Hepatocyte (in vitro differentiated cells): ENCODE measurements at regions not wholly inside any gene's neighbourhood (a gene's known extent, or its start where the extent isn't known, plus 50 kb on each side); places are given as distances from the start of the nearest gene placed in this dataset.

Experiments used
- DNase-seq: peaks from one replicate; pipeline ENCODE4 v3.0.0-alpha.2; 2016; ENCODE audit warnings: low spot score
- H2AFZ ChIP-seq: fragments of 200-600 bp; sonication (generic); 2 replicates; pipeline ENCODE4 v1.6.0; 2016; ENCODE audit warnings: antibody characterized with exemption, mild to moderate bottlenecking
- H3K27ac ChIP-seq: fragments of 200-600 bp; sonication (generic); 2 replicates; pipeline ENCODE4 v1.5.1; 2016; ENCODE audit warnings: mild to moderate bottlenecking
- H3K27me3 ChIP-seq: fragments of 200-600 bp; sonication (generic); 2 replicates; pipeline ENCODE4 v1.6.1; 2016
- H3K36me3 ChIP-seq: fragments of 200-600 bp; sonication (generic); replicated peaks from 2 replicates; pipeline ENCODE4 v1.5.1; 2016; ENCODE audit warnings: low read depth; ENCODE audit not compliant: insufficient read depth
- H3K4me1 ChIP-seq: fragments of 200-600 bp; sonication (generic); 2 replicates; pipeline ENCODE4 v1.5.1; 2016; ENCODE audit warnings: mild to moderate bottlenecking, moderate library complexity; ENCODE audit not compliant: insufficient read depth
- H3K4me2 ChIP-seq: fragments of 200-600 bp; sonication (generic); 2 replicates; pipeline ENCODE4 v1.6.0; 2016
- H3K4me3 ChIP-seq: fragments of 200-600 bp; sonication (generic); 2 replicates; pipeline ENCODE4 v1.5.1; 2016; ENCODE audit warnings: mild to moderate bottlenecking
- H3K79me2 ChIP-seq: fragments of 200-600 bp; sonication (generic); 2 replicates; pipeline ENCODE4 v1.6.0; 2017; ENCODE audit warnings: mild to moderate bottlenecking
- H3K9me2 ChIP-seq: fragments of 200-600 bp; sonication (generic); replicated peaks from 2 replicates; pipeline ENCODE4 v1.6.0; 2017; ENCODE audit warnings: mild to moderate bottlenecking; ENCODE audit not compliant: insufficient read depth
- H3K9me3 ChIP-seq: fragments of 200-600 bp; sonication (generic); 2 replicates; pipeline ENCODE4 v1.5.1; 2016; ENCODE audit warnings: low read depth, mild to moderate bottlenecking
- H4K20me1 ChIP-seq: fragments of 200-600 bp; sonication (generic); 2 replicates; pipeline ENCODE4 v1.6.0; 2016; ENCODE audit warnings: mild to moderate bottlenecking; ENCODE audit not compliant: insufficient read depth, poor library complexity, severe bottlenecking
- EZH2 ChIP-seq: fragments of 200-600 bp; sonication (generic); IDR thresholded peaks from 2 replicates; pipeline ENCODE4 v1.6.1; 2016; ENCODE audit warnings: antibody characterized with exemption, mild to moderate bottlenecking, borderline replicate concordance
- EZH2phosphoT487 ChIP-seq: fragments of 200-600 bp; sonication (generic); IDR thresholded peaks from one replicate; pipeline ENCODE4 v1.6.1; 2018; ENCODE audit warnings: antibody characterized with exemption, mild to moderate bottlenecking, low read depth, moderate library complexity; ENCODE audit not compliant: unreplicated experiment, severe bottlenecking
- WGBS: methylation state at CpG from one replicate; pipeline ENCODE4 v1.1.6; 2016; ENCODE audit warnings: low lambda C conversion rate; ENCODE audit errors: missing lambda C conversion rate; 5-methylcytosine and 5-hydroxymethylcytosine counted together
- TF ChIP-seq, protein P1 (sequence below): fragments of 200-600 bp; sonication (generic); IDR thresholded peaks from 2 replicates; pipeline ENCODE4 v1.5.1; 2016; ENCODE audit warnings: antibody characterized with exemption, mild to moderate bottlenecking; ENCODE audit not compliant: poor library complexity

DNA sequence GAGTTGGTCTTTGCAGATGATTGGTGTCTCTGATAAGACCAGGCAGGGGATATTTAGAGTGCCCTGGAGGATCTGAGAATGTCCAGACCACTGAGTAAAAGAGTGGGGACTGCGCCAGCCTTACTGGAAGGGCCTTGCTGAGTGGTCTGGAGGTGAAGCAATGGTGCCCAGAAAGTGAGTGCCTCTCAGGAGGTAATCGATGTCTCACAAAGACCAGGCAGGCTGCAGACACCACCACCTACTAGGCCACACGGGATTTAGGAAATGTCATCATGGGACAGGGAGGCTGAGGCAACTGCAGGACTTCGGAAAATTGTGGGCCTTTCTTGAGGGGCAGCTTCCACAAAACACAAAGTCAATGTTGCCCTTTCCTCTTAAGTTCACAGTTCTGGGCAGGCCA is 57.2 kb upstream of the STEAP1B start:
- Histone ChIP-seq H3K9me3 (no peaks in the 10 kb centered on the region), H3K4me3 (no peak overlapping the region), H3K4me1 (peaks cover 13% of the 10 kb centered on the region), H3K27me3 (no peaks in the 10 kb centered on the region), H3K79me2 (no peaks in the 10 kb centered on the region), H3K9me2 (no peaks in the 10 kb centered on the region), H3K4me2 (no peak overlapping the region), H4K20me1 (no peaks in the 10 kb centered on the region), H3K36me3 (no peaks in the 10 kb centered on the region), H3K27ac (no peak overlapping the region), H2AFZ (no peak overlapping the region)
- DNase-seq: no peak
- TF ChIP-seq EZH2 (no peak), EZH2phosphoT487 (no peak)
- TF ChIP-seq, protein P1, sequence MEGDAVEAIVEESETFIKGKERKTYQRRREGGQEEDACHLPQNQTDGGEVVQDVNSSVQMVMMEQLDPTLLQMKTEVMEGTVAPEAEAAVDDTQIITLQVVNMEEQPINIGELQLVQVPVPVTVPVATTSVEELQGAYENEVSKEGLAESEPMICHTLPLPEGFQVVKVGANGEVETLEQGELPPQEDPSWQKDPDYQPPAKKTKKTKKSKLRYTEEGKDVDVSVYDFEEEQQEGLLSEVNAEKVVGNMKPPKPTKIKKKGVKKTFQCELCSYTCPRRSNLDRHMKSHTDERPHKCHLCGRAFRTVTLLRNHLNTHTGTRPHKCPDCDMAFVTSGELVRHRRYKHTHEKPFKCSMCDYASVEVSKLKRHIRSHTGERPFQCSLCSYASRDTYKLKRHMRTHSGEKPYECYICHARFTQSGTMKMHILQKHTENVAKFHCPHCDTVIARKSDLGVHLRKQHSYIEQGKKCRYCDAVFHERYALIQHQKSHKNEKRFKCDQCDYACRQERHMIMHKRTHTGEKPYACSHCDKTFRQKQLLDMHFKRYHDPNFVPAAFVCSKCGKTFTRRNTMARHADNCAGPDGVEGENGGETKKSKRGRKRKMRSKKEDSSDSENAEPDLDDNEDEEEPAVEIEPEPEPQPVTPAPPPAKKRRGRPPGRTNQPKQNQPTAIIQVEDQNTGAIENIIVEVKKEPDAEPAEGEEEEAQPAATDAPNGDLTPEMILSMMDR: no peak
- WGBS: 94% methylated on average over 4 of the region's 4 CpGs

DNA sequence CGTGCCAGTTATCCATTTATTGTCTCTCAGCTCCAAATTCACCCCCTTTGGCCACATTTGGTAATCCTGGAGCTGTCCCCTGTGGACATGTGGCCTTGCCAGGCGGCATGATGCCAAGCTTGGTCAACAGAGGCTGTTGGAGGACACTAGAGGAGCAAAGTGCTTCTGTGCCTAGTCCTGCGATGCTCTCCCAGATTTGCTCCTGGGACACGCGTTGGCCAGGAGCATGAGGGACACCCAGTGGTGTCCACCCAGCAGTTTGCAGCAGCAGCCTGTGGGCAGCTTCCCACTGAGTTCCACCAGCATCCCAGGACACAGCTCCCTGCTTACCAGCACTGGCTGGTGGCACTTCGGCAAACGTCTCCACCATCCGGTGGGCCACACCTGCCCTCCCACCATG is 55.5 kb upstream of the STEAP1B start:
- H3K9me3 ChIP-seq: no peaks in the 10 kb centered on the region
- 95% methylated on average over 8 of the region's 8 CpGs for WGBS
- no peaks in the 10 kb centered on the region for H3K36me3 ChIP-seq

DNA sequence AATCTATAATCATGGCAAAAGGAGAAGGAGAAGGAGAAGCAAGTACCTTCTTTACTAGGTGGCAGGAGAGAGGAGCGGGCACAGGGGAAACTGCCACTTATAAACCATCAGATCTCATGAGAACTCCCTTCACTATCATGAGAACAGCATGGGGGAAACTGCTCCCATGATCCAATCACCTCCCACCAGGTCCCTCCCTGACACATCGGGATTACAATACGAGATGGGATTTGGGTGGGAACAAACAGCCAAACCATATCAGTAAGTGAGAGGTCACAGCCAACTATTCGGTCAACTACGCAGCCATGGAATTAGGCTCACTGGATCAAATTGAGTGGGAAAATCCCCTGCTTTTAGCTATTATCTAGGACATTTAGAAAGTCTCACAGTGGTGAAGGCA is 54.2 kb upstream of the STEAP1B start:
- Histone ChIP-seq H3K9me3 (no peaks in the 10 kb centered on the region), H3K27ac (no peak overlapping the region), H3K4me2 (no peak overlapping the region), H2AFZ (no peak overlapping the region), H3K79me2 (no peaks in the 10 kb centered on the region), H4K20me1 (no peaks in the 10 kb centered on the region), H3K27me3 (peaks cover 25% of the 10 kb centered on the region), H3K36me3 (no peaks in the 10 kb centered on the region), H3K4me3 (no peak overlapping the region), H3K4me1 (peaks cover 4% of the 10 kb centered on the region), H3K9me2 (no peaks in the 10 kb centered on the region)
- DNase-seq: no peak
- WGBS: 86% methylated on average over 5 of the region's 5 CpGs
- TF ChIP-seq EZH2: no peak
- TF ChIP-seq EZH2phosphoT487: no peak
- TF ChIP-seq, protein P1: no peak

More for the DNA sequence above, 55.5 kb upstream of the STEAP1B start:
- Histone ChIP-seq H3K27me3 (peaks cover 13% of the 10 kb centered on the region), H3K4me1 (no peaks in the 10 kb centered on the region), H4K20me1 (no peaks in the 10 kb centered on the region), H3K79me2 (no peaks in the 10 kb centered on the region), H3K4me3 (no peak overlapping the region), H3K4me2 (no peak overlapping the region), H3K9me2 (no peaks in the 10 kb centered on the region), H3K27ac (no peak overlapping the region), H2AFZ (no peak overlapping the region)
- TF ChIP-seq EZH2phosphoT487 (no peak), EZH2 (no peak)
- TF ChIP-seq, protein P1: no peak
- no peak for DNase-seq

DNA sequence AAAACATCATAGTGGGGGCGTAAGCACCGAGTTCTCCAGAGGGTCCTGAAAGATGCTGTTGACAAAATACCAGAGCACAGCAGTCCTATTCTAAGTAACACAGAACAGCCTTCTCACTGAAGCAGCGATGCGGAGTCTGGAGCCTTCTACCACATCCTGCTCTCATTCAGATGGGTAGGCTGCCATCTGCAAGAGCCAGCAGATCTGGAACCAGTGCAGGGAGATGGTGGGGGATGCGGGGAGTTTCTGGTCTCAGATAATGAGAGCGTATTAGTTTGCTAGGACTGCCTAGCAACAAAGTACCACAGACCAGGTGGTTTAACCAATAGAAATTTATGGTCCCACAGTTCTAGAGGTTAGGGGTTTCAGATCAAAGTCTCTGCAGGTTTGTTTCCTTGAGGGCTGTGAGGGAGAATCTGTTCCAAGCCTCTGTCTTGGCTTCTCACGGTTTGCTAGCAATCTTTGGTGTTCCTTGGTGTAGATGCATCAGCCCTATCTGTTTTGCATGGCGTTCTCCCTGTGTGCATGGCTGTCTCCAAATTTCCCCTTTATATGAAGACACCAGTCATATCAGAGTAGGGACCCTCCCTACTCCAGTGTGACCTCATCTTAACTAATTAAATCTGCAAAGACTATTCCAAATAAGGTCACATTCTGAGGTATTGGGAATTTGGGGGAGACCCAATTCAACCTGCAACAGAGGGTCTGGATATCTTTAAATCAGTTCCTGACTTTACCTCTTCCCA is 52.0 kb upstream of the STEAP1B start:
- H3K36me3 ChIP-seq: no peaks in the 10 kb centered on the region
- no peak overlapping the region for H3K27ac ChIP-seq
- H3K79me2 ChIP-seq: no peaks in the 10 kb centered on the region
- peaks cover 33% of the 10 kb centered on the region for H3K27me3 ChIP-seq
- no peak overlapping the region for H3K4me3 ChIP-seq
- no peaks in the 10 kb centered on the region for H4K20me1 ChIP-seq
- TF ChIP-seq EZH2phosphoT487 (no peak), EZH2 (no peak)
- TF ChIP-seq, protein P1: no peak
- H3K9me3 ChIP-seq: no peaks in the 10 kb centered on the region
- 88% methylated on average over 8 of the region's 8 CpGs for WGBS
- no peaks in the 10 kb centered on the region for H3K9me2 ChIP-seq
- H3K4me1 ChIP-seq: peaks cover 4% of the 10 kb centered on the region
- H3K4me2 ChIP-seq: no peak overlapping the region
- H2AFZ ChIP-seq: no peak overlapping the region
- no peak for DNase-seq
